ENCODE measurements at regions not wholly inside any gene's neighbourhood (a gene's known extent, or its start where the extent isn't known, plus 50 kb on each side); places are given as distances from the start of the nearest gene placed in this dataset.
"Not testable (repeated sequence)": the region's sequence is repeated elsewhere in the genome, so short reads cannot be mapped to it uniquely, and the experiment has no call there.

GRCh38 chr6:81561071-81561564 is 191.4 kb downstream of the TENT5A start:
- DNase-seq = no peak

GRCh38 chr6:81557811-81558210 is 194.7 kb downstream of the TENT5A start:
- no peak for DNase-seq

GRCh38 chr6:81556551-81556950 is 195.9 kb downstream of the TENT5A start:
- DNase-seq = peak; percentile 8

- no peak for DNase-seq
Measured at GRCh38 chr6:81553216-81553615, 199.3 kb downstream of the TENT5A start.

- DNase-seq = no peak
Measured at GRCh38 chr6:81552644-81553043, 199.8 kb downstream of the TENT5A start.

GRCh38 chr6:81547149-81547548 is 205.3 kb downstream of the TENT5A start:
- no peak for DNase-seq

- no peak for DNase-seq
Measured at GRCh38 chr6:81534934-81535465, 217.5 kb downstream of the TENT5A start.

GRCh38 chr6:81531869-81532561 is 220.5 kb downstream of the TENT5A start:
- DNase-seq = no peak

- no peak for DNase-seq
Measured at GRCh38 chr6:81517455-81517854, 235.0 kb downstream of the TENT5A start.

- no peak for DNase-seq
Measured at GRCh38 chr6:81515562-81516453, 236.7 kb downstream of the TENT5A start.

- DNase-seq = not testable (repeated sequence)
Measured at GRCh38 chr6:81514195-81514594, 238.3 kb downstream of the TENT5A start.

- no peak for DNase-seq
Measured at GRCh38 chr6:81511423-81511822, 241.1 kb downstream of the TENT5A start.

- DNase-seq = no peak
Measured at GRCh38 chr6:81495999-81496398, 256.5 kb downstream of the TENT5A start.

GRCh38 chr6:81491454-81492101 is 260.9 kb downstream of the TENT5A start:
- DNase-seq = no peak

- peak; percentile 83 for DNase-seq
Measured at GRCh38 chr6:81487489-81487888, 265.0 kb downstream of the TENT5A start.

- no peak for DNase-seq
Measured at GRCh38 chr6:81486234-81486633, 266.2 kb downstream of the TENT5A start.

- DNase-seq = peak; percentile 31
Measured at GRCh38 chr6:81485395-81485794, 267.1 kb downstream of the TENT5A start.

- DNase-seq = no peak
Measured at GRCh38 chr6:81484251-81484650, 268.2 kb downstream of the TENT5A start.

- DNase-seq = no peak
Measured at GRCh38 chr6:81480139-81480538, 272.3 kb downstream of the TENT5A start.

GRCh38 chr6:81476881-81477280 is 275.6 kb downstream of the TENT5A start:
- DNase-seq = no peak

- DNase-seq = no peak
Measured at GRCh38 chr6:81475646-81476045, 276.8 kb downstream of the TENT5A start.

- DNase-seq = no peak
Measured at GRCh38 chr6:81465859-81466258, 286.6 kb downstream of the TENT5A start.

- no peak for DNase-seq
Measured at GRCh38 chr6:81456416-81456815, 296.1 kb downstream of the TENT5A start.
